Chondrocyte (in vitro differentiated cells): ENCODE measurements at regions not wholly inside any gene's neighbourhood (a gene's known extent, or its start where the extent isn't known, plus 50 kb on each side); places are given as distances from the start of the nearest gene placed in this dataset.

Source experiments
- DNase-seq: peaks from one replicate; pipeline ENCODE4 v3.0.0; 2021; ENCODE audit warnings: mixed read lengths, low spot score
- H3K27ac Mint-ChIP-seq: one replicate; pipeline ENCODE4 v1.8.0; 2021; ENCODE audit warnings: mild to moderate bottlenecking, moderate library complexity, mixed read lengths; ENCODE audit not compliant: unreplicated experiment
- H3K27me3 Mint-ChIP-seq: 2 replicates; pipeline ENCODE4 v1.8.0; 2021; ENCODE audit warnings: low read depth, mixed read lengths
- H3K36me3 Mint-ChIP-seq: 2 replicates; pipeline ENCODE4 v1.8.0; 2021; ENCODE audit warnings: low read depth, mixed read lengths
- H3K4me1 Mint-ChIP-seq: 2 replicates; pipeline ENCODE4 v1.8.0; 2021; ENCODE audit warnings: low read depth, mild to moderate bottlenecking, mixed read lengths
- H3K4me3 Mint-ChIP-seq: one replicate; pipeline ENCODE4 v1.8.0; 2021; ENCODE audit warnings: mild to moderate bottlenecking, moderate library complexity, mixed read lengths; ENCODE audit not compliant: unreplicated experiment
- H3K9me3 Mint-ChIP-seq: 2 replicates; pipeline ENCODE4 v1.8.0; 2021; ENCODE audit warnings: low read depth, mixed read lengths
- TF ChIP-seq, protein P1 (sequence below): fragments of 200-600 bp; sonication (generic); IDR thresholded peaks from 2 replicates; pipeline ENCODE4 v1.5.0; 2021; ENCODE audit warnings: antibody characterized with exemption, mild to moderate bottlenecking, moderate library complexity

DNA sequence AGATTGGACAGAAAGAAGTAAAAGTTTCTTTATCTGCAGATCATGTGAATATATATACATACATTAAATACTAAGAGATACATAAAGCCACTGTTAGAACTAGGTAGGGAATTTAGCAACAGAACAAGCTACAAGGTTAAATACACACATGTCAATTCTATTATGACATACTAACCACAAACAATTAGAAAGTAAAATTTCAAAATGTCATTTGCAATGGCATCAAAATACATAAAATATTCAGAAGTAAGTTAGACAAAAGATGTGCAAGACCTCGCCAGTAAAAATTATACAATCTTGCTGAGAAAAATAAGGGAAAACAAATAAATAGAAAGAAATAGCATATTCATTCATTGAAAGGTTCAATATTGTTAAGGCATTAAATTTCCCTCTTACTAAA, 200.0 kb upstream of the HES1 start:
- H3K4me1 Mint-ChIP-seq = no peaks in the 10 kb centered on the region
- peaks cover 73% of the 10 kb centered on the region for H3K27me3 Mint-ChIP-seq
- DNase-seq = no peak
- H3K36me3 Mint-ChIP-seq = no peaks in the 10 kb centered on the region
- H3K9me3 Mint-ChIP-seq = no peaks in the 10 kb centered on the region
- TF ChIP-seq, protein P1, sequence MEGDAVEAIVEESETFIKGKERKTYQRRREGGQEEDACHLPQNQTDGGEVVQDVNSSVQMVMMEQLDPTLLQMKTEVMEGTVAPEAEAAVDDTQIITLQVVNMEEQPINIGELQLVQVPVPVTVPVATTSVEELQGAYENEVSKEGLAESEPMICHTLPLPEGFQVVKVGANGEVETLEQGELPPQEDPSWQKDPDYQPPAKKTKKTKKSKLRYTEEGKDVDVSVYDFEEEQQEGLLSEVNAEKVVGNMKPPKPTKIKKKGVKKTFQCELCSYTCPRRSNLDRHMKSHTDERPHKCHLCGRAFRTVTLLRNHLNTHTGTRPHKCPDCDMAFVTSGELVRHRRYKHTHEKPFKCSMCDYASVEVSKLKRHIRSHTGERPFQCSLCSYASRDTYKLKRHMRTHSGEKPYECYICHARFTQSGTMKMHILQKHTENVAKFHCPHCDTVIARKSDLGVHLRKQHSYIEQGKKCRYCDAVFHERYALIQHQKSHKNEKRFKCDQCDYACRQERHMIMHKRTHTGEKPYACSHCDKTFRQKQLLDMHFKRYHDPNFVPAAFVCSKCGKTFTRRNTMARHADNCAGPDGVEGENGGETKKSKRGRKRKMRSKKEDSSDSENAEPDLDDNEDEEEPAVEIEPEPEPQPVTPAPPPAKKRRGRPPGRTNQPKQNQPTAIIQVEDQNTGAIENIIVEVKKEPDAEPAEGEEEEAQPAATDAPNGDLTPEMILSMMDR = no peak
- H3K4me3 Mint-ChIP-seq = no peak overlapping the region
- H3K27ac Mint-ChIP-seq = no peak overlapping the region

DNA sequence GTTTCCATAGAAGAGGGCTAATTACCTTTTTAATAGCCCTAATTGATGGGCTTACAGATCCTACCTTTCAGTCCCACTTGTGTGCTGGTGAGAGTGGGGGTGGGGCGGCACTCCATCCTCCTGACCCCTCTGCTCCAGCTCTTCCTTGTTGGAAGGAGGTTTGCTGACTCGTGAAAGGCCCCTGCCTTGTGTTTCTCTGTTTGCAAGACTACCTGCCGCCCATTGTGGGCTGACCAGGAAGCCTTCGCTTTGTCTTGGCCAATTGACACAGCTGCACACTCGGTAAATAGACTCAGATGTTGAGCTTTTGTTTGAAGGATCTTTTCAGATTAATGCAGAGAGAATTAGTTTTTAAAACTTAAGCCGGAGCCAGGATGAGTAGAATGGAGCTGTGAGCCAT, 197.3 kb upstream of the HES1 start:
- no peak overlapping the region for H3K27ac Mint-ChIP-seq
- TF ChIP-seq, protein P1 = no peak
- H3K36me3 Mint-ChIP-seq = no peaks in the 10 kb centered on the region
- peaks cover 69% of the 10 kb centered on the region for H3K27me3 Mint-ChIP-seq
- H3K4me3 Mint-ChIP-seq = no peak overlapping the region
- no peak for DNase-seq
- no peaks in the 10 kb centered on the region for H3K9me3 Mint-ChIP-seq
- H3K4me1 Mint-ChIP-seq = no peaks in the 10 kb centered on the region

DNA sequence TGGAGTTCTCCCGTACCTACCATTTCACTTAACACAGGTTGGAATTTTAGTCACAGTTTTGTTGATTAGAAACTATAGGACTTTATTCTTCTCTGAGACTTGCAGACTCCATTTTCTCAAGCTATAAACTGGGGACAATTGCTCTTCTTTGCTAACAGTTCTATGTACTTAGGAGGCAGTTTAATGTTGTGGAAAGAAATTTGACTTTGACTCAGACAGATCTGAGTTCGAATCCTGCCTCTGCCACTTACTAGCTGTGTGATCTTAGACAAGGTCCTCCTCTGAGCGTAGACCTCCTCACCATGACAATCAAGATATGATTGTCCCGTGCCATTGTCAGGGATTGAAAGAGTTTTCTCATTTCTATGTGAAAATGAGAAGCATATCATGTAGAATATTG, 196.4 kb upstream of the HES1 start:
- Mint-ChIP-seq H3K27ac (no peak overlapping the region), H3K36me3 (no peaks in the 10 kb centered on the region), H3K27me3 (peaks cover 73% of the 10 kb centered on the region), H3K4me3 (no peak overlapping the region), H3K4me1 (no peaks in the 10 kb centered on the region), H3K9me3 (no peaks in the 10 kb centered on the region)
- DNase-seq = no peak
- TF ChIP-seq, protein P1 = no peak

DNA sequence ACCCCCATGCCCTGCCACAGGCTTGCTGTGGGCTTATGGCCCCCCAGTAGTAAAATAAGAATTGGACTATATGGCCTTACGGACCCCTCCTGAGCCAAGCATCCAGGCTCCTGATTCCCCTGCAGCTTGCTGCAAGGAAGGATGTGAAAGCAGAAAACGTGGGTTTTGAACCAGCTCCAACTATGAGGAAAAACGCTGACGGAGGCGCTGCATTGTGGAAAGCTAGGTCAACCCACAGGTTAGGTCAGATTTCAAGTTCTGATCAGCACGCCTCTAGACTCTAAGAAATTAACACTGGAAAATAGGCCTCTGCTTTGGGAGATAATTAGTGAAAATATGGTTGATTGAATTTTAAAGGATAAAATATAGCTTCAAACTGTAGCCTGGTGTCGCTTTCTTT, 195.4 kb upstream of the HES1 start:
- Mint-ChIP-seq H3K27ac (no peak overlapping the region), H3K27me3 (peaks cover 72% of the 10 kb centered on the region), H3K36me3 (no peaks in the 10 kb centered on the region), H3K9me3 (no peaks in the 10 kb centered on the region), H3K4me1 (no peaks in the 10 kb centered on the region), H3K4me3 (no peak overlapping the region)
- TF ChIP-seq, protein P1 = no peak
- DNase-seq = no peak

DNA sequence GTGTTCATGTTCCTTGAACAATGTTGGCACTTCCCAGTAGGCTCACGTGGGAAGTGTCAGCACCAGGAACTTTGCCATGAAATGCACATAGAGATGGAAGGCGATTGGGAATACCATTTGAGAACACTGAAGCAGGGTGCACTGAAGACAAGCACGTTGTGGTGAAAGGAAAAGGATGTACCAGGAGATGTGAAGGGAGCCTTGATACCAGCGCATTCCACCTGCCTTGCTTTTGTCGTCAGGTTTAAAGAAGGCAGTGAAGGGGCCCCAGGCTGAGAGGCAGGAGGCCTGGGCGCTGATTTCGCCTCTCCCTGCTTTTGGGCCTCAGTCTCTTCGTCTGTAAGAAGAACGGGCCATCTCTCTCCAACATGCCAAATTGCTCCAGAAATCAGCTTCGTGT, 194.5 kb upstream of the HES1 start:
- DNase-seq = no peak
- no peak overlapping the region for H3K27ac Mint-ChIP-seq

More for the DNA sequence above, 194.5 kb upstream of the HES1 start:
- Mint-ChIP-seq H3K4me1 (no peaks in the 10 kb centered on the region), H3K27me3 (peaks cover 73% of the 10 kb centered on the region), H3K9me3 (no peaks in the 10 kb centered on the region), H3K36me3 (no peaks in the 10 kb centered on the region), H3K4me3 (no peak overlapping the region)
- TF ChIP-seq, protein P1 = no peak
